Muscle of leg (tissue), 3 donors: ENCODE measurements at regions not wholly inside any gene's neighbourhood (a gene's known extent, or its start where the extent isn't known, plus 50 kb on each side); places are given as distances from the start of the nearest gene placed in this dataset.
"Not testable (repeated sequence)": the region's sequence is repeated elsewhere in the genome, so short reads cannot be mapped to it uniquely, and the experiment has no call there.

Experiments
- DNase-seq: peaks from one replicate; pipeline ENCODE4 v3.0.0; 2013
- H3K27ac ChIP-seq: one replicate; pipeline ENCODE4 v1.5.1; 2013; ENCODE audit warnings: mild to moderate bottlenecking, low read length, control low read depth
- H3K27me3 ChIP-seq: one replicate; pipeline ENCODE4 v1.6.1; 2013; ENCODE audit warnings: low read length; ENCODE audit not compliant: control insufficient read depth, insufficient read depth
- H3K36me3 ChIP-seq: one replicate; pipeline ENCODE4 v1.6.1; 2013; ENCODE audit warnings: low read length; ENCODE audit not compliant: control insufficient read depth, insufficient read depth
- H3K4me1 ChIP-seq: one replicate; pipeline ENCODE4 v1.6.1; 2013; ENCODE audit warnings: low read length; ENCODE audit not compliant: control insufficient read depth, insufficient read depth
- H3K4me3 ChIP-seq: one replicate; pipeline ENCODE4 v1.5.1; 2013; ENCODE audit warnings: low read length, control low read depth
- H3K9me3 ChIP-seq: replicated peaks from 2 replicates; pipeline ENCODE4 v1.6.1; 2013; ENCODE audit warnings: low read depth, low read length; ENCODE audit not compliant: control insufficient read depth
- WGBS: methylation state at CpG from one replicate; pipeline ENCODE4 v1.1.5; 2013; ENCODE audit warnings: missing lambda C conversion rate; ENCODE audit not compliant: insufficient coverage; 5-methylcytosine and 5-hydroxymethylcytosine counted together

DNA sequence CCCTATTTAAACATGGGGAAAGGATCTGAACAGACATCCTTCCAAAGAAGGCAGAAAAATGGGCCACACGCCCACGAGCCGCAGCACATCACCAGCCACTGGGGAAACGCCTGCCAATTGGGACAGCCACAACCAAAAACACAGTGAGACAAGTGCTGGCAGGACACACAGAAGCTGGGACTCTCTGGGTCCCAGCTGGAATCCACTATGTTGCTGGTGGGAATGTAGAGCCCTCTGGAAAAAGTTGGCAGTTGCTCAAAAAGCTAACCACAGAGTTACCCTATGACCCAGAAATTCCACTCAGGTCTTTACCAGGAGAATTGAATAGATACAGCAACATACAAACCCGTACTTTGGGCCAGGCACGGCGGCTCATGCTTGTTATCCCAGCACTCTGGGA lies 5355.6 kb upstream of the TPTE start:
- not testable (repeated sequence) for H3K4me1 ChIP-seq, H3K4me3 ChIP-seq, H3K9me3 ChIP-seq, H3K27me3 ChIP-seq, H3K27ac ChIP-seq, H3K36me3 ChIP-seq, DNase-seq
- WGBS = no CpG with 5 or more reads among the region's 7 CpGs
